GM23338 (cell line): ENCODE measurements at regions not wholly inside any gene's neighbourhood (a gene's known extent, or its start where the extent isn't known, plus 50 kb on each side); places are given as distances from the start of the nearest gene placed in this dataset.

Experiments used
- ATAC-seq: fragments of 200-7000 bp; cut with Tn5 transposase; 3 replicates; pipeline ENCODE4 v1.9.1; 2020
- DNase-seq: peaks from one replicate; pipeline ENCODE4 v3.0.0-alpha.2; 2015; ENCODE audit warnings: low spot score
- H2AFZ ChIP-seq: fragments of 200-600 bp; sonication (generic); 2 replicates; pipeline ENCODE4 v1.8.0; 2016; ENCODE audit warnings: antibody characterized with exemption, mild to moderate bottlenecking, moderate library complexity
- H3F3A ChIP-seq: fragments of 200-600 bp; sonication (generic); replicated peaks from 2 replicates; pipeline ENCODE4 v1.8.0; 2017; ENCODE audit warnings: antibody characterized with exemption, mixed run types, low read depth
- H3K27ac ChIP-seq: fragments of 200-600 bp; sonication (generic); 2 replicates; pipeline ENCODE4 v1.6.1; 2016; ENCODE audit warnings: low read depth
- H3K27me3 ChIP-seq: fragments of 200-600 bp; sonication (generic); 2 replicates; pipeline ENCODE4 v1.8.0; 2016; ENCODE audit warnings: mild to moderate bottlenecking, mixed run types, moderate library complexity; ENCODE audit not compliant: insufficient read depth
- H3K36me3 ChIP-seq: fragments of 200-600 bp; sonication (generic); 2 replicates; pipeline ENCODE4 v1.8.0; 2016; ENCODE audit warnings: mild to moderate bottlenecking; ENCODE audit not compliant: insufficient read depth
- H3K4me1 ChIP-seq: fragments of 200-600 bp; sonication (generic); 2 replicates; pipeline ENCODE4 v1.8.0; 2016; ENCODE audit warnings: mild to moderate bottlenecking, moderate library complexity; ENCODE audit not compliant: insufficient read depth
- H3K4me2 ChIP-seq: fragments of 200-600 bp; sonication (generic); 2 replicates; pipeline ENCODE4 v1.7.1; 2017; ENCODE audit warnings: mixed run types
- H3K4me3 ChIP-seq: fragments of 200-600 bp; sonication (generic); 2 replicates; pipeline ENCODE4 v1.6.1; 2016; ENCODE audit warnings: mixed run types
- H3K79me2 ChIP-seq: fragments of 200-600 bp; sonication (generic); replicated peaks from 2 replicates; pipeline ENCODE4 v1.8.0; 2017; ENCODE audit warnings: mild to moderate bottlenecking; ENCODE audit not compliant: insufficient read depth
- H3K9me2 ChIP-seq: fragments of 200-600 bp; sonication (generic); 2 replicates; pipeline ENCODE4 v1.8.0; 2017; ENCODE audit not compliant: insufficient read depth
- H4K20me1 ChIP-seq: fragments of 200-600 bp; sonication (generic); replicated peaks from 2 replicates; pipeline ENCODE4 v1.8.0; 2017; ENCODE audit warnings: mild to moderate bottlenecking; ENCODE audit not compliant: insufficient read depth
- H3K27ac Mint-ChIP-seq: 2 replicates; pipeline ENCODE4 v1.8.0; 2020; ENCODE audit warnings: inconsistent platforms, mild to moderate bottlenecking, moderate library complexity, mixed read lengths
- H3K27me3 Mint-ChIP-seq: 3 replicates; pipeline ENCODE4 v1.8.0; 2022; ENCODE audit warnings: low read depth, mild to moderate bottlenecking, moderate library complexity, mixed read lengths, inconsistent platforms; ENCODE audit not compliant: insufficient read depth, poor library complexity
- H3K36me3 Mint-ChIP-seq: 3 replicates; pipeline ENCODE4 v1.8.0; 2021; ENCODE audit warnings: low read depth, mild to moderate bottlenecking, inconsistent platforms, moderate library complexity, mixed read lengths
- H3K4me1 Mint-ChIP-seq: 3 replicates; pipeline ENCODE4 v1.8.0; 2020; ENCODE audit warnings: mild to moderate bottlenecking, inconsistent platforms, mixed read lengths
- H3K4me3 Mint-ChIP-seq: 3 replicates; pipeline ENCODE4 v1.8.0; 2021; ENCODE audit warnings: moderate library complexity, mild to moderate bottlenecking, inconsistent platforms, mixed read lengths
- H3K9me3 Mint-ChIP-seq: 3 replicates; pipeline ENCODE4 v1.8.0; 2020; ENCODE audit warnings: moderate library complexity, mild to moderate bottlenecking, inconsistent platforms, mixed read lengths
- CREB1 ChIP-seq: fragments of 250-450 bp; sonication (Bioruptor Pico); IDR thresholded peaks from 2 replicates; pipeline ENCODE4 v1.5.0; 2020; ENCODE audit warnings: low read depth, mild to moderate bottlenecking, moderate library complexity
- ETS1 ChIP-seq: IDR thresholded peaks from 2 replicates; pipeline ENCODE4 v1.6.1; 2016; ENCODE audit warnings: antibody characterized with exemption
- EZH2 ChIP-seq: fragments of 200-600 bp; sonication (generic); IDR thresholded peaks from one replicate; pipeline ENCODE4 v1.8.0; 2017; ENCODE audit warnings: antibody characterized with exemption, mild to moderate bottlenecking, low read depth; ENCODE audit not compliant: unreplicated experiment
- EZH2phosphoT487 ChIP-seq: fragments of 200-600 bp; sonication (generic); IDR thresholded peaks from one replicate; pipeline ENCODE4 v1.8.1; 2018; ENCODE audit warnings: antibody characterized with exemption; ENCODE audit not compliant: unreplicated experiment
- JUNB ChIP-seq: IDR thresholded peaks from one replicate; pipeline ENCODE4 v1.6.1; 2016; ENCODE audit warnings: antibody characterized with exemption; ENCODE audit not compliant: unreplicated experiment
- NANOG ChIP-seq: IDR thresholded peaks from 2 replicates; pipeline ENCODE4 v1.6.1; 2016; ENCODE audit warnings: antibody characterized with exemption, borderline replicate concordance
- REST ChIP-seq: IDR thresholded peaks from one replicate; pipeline ENCODE4 v1.6.1; 2018; ENCODE audit warnings: antibody characterized with exemption; ENCODE audit not compliant: unreplicated experiment
- STAT1 ChIP-seq: IDR thresholded peaks from one replicate; pipeline ENCODE4 v1.6.1; 2016; ENCODE audit warnings: antibody characterized with exemption; ENCODE audit not compliant: unreplicated experiment
- ZNF462 ChIP-seq: fragments of 250-450 bp; sonication (Bioruptor Pico); IDR thresholded peaks from 2 replicates; pipeline ENCODE4 v1.5.0; 2020; ENCODE audit warnings: mild to moderate bottlenecking, moderate library complexity
- TF ChIP-seq, protein P1 (sequence below), 2 experiments: fragments of 200-600 bp in 1 of 2; sonication (generic) in 1 of 2; conservative IDR thresholded peaks; 2 replicates each; pipeline versions ENCODE4 v1.5.1 to v1.6.1; 2016 to 2017; ENCODE audit warnings: antibody characterized with exemption in 2 of 2, low read depth in 2 of 2, mild to moderate bottlenecking in 2 of 2, moderate library complexity in 1 of 2

DNA sequence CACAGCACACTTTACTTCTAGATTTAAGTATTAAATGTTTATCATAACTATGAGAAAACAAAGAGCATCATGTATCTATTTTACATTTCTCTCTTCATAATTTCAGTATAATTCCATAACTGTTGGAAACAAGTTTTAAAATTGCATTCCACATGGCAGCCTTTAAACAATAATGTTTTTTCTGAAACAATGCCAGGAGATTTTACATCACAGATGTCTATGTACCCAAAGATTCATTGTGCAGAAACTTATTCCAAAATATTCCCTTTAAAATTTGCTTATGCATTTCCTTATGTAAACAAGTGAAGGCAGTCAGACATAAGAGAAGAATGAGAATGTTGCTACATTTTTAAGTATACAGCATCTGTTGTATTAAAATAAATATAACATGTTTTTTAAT, 324.9 kb upstream of the COL8A1 start (continued):
- TF ChIP-seq EZH2phosphoT487 (no peak), ZNF462 (CRISPR knock-in tag) (no peak), ETS1 (no peak)

DNA sequence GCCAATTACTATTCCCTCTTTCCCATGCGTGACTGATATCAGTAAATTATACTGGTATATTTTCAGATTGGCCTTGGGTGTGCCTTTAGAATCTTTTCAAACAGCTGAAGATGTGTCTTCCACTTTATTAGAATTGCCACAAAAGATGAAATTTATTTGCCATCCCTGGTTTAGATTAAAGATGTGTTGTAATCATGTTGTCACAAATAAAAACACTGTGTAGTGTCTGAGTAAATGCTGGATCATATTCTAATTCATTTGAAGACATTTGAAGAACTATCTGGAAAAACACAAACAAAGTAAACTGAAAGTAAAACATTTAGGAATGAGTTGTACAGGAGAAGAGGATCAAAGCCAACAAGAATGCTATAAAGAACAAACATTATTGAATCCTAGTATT, 339.7 kb upstream of the COL8A1 start:
- H3K4me3 Mint-ChIP-seq: no peak overlapping the region
- DNase-seq (no peak), ATAC-seq (no peak)
- peaks cover 14% of the 10 kb centered on the region for H3K4me1 Mint-ChIP-seq
- H3K27ac Mint-ChIP-seq: no peak overlapping the region
- Histone ChIP-seq H3K9me2 (no peaks in the 10 kb centered on the region), H3F3A (no peaks in the 10 kb centered on the region), H4K20me1 (no peaks in the 10 kb centered on the region), H2AFZ (no peak overlapping the region), H3K4me1 (peaks cover 12% of the 10 kb centered on the region), H3K36me3 (no peaks in the 10 kb centered on the region), H3K79me2 (no peaks in the 10 kb centered on the region), H3K27ac (no peak overlapping the region), H3K27me3 (no peaks in the 10 kb centered on the region), H3K4me2 (no peak overlapping the region), H3K4me3 (no peak overlapping the region)
- H3K9me3 Mint-ChIP-seq: no peaks in the 10 kb centered on the region
- no peaks in the 10 kb centered on the region for H3K36me3 Mint-ChIP-seq
- TF ChIP-seq EZH2: no peak
- TF ChIP-seq NANOG: no peak
- TF ChIP-seq JUNB: no peak
- TF ChIP-seq, protein P1, sequence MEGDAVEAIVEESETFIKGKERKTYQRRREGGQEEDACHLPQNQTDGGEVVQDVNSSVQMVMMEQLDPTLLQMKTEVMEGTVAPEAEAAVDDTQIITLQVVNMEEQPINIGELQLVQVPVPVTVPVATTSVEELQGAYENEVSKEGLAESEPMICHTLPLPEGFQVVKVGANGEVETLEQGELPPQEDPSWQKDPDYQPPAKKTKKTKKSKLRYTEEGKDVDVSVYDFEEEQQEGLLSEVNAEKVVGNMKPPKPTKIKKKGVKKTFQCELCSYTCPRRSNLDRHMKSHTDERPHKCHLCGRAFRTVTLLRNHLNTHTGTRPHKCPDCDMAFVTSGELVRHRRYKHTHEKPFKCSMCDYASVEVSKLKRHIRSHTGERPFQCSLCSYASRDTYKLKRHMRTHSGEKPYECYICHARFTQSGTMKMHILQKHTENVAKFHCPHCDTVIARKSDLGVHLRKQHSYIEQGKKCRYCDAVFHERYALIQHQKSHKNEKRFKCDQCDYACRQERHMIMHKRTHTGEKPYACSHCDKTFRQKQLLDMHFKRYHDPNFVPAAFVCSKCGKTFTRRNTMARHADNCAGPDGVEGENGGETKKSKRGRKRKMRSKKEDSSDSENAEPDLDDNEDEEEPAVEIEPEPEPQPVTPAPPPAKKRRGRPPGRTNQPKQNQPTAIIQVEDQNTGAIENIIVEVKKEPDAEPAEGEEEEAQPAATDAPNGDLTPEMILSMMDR (conservative IDR thresholded peaks at IDR 0.05; ENCODE audit: low read depth in 2 of 2): no peak
- no peak for TF ChIP-seq CREB1 (CRISPR knock-in tag)
- TF ChIP-seq REST: no peak
- TF ChIP-seq STAT1: no peak
- TF ChIP-seq EZH2phosphoT487: no peak
- H3K27me3 Mint-ChIP-seq: no peaks in the 10 kb centered on the region
